Hematopoietic multipotent progenitor cell treated with erythropoietin and hydrocortisone succinate and interleukin-3 and kit ligand, for 15 days (in vitro differentiated cells): ENCODE measurements at regions not wholly inside any gene's neighbourhood (a gene's known extent, or its start where the extent isn't known, plus 50 kb on each side); places are given as distances from the start of the nearest gene placed in this dataset.

ENCODE experiments used
- DNase-seq: peaks from one replicate; pipeline ENCODE4 v3.0.0-alpha.2; 2015; ENCODE audit warnings: low spot score

DNA sequence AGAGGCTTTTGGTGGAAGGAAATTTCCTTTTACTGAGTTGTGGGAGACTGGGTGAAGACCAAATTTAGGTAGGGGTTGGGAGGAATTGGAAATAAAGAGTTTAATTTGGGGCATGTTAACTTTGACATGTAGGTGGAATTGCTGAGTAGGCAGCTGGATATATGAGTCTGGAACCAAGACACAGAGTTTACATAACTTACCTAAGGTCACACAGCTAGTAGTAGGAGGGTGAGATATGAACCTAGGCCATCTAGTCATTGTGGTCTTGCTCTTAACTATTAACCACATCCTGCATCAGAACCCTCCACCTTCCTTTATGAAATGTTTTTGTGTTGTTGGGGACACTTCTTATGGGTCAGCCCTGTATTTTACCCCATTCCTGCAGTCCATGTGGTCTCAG, 113.1 kb downstream of the ICOS start:
- no peak for DNase-seq

DNA sequence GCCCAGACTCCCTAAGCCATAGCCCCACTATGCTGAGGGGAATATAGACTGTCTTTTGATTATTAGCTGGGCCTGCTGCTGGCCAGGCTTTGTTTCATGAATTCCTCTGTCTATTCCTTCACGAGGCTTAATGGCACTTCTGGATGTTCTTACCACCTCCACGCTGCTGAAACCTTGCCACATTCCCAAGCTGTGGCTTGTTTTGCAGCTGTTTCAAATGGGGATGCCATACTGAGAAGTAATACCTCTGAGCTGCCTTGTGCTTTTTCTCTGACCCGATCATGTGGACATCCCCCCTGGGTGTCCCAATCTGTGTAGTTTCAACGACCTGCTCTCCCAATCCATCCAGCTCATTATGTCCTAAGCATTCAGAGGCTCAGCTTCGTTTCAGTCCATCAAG, 114.1 kb downstream of the ICOS start:
- DNase-seq = no peak

DNA sequence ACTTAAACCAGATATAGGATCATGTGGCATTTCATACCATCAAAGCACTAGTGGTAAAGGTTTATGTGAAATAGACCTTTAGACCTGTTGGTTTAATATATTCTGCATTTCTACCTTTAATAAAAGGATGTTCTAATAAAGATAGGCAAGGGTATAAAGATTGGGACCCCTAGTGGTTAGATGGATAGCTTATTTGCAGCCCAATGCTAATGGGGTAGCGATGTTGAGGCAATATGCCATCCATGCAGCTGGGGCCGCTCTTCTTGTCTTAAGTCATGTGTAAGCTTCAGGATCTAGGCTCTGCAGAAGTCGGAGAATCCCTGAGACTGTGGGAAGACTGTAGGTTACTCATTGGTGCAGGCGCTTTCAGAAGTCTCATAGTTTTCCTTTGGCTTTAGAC, 114.9 kb downstream of the ICOS start:
- DNase-seq = no peak

DNA sequence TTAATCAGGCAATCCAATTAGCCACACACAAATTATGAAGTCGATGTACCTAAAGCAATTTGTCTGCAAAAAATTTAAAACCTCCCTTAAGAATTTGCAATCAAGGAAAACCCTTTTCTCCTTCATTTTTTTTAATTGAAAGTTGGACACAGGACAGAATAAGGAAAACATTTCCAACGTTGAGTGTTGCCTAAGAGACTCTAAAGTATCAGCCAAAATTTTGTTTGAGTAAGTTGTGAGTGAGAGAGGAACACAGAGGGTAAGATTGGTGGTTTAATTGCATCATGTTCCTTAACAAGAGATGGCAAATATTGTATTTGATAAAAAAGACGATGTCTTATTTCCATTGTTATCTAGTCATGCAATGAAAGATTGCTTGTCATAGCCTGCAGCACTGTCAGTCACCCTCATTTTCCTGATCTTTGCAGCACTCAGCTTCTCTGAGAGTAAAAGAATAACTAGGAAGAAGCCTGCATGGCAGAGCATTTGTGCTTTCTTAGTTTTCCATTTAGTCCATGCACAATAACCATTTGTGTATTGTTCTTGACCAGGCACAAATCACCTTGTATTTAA, 115.5 kb downstream of the ICOS start:
- no peak for DNase-seq

DNA sequence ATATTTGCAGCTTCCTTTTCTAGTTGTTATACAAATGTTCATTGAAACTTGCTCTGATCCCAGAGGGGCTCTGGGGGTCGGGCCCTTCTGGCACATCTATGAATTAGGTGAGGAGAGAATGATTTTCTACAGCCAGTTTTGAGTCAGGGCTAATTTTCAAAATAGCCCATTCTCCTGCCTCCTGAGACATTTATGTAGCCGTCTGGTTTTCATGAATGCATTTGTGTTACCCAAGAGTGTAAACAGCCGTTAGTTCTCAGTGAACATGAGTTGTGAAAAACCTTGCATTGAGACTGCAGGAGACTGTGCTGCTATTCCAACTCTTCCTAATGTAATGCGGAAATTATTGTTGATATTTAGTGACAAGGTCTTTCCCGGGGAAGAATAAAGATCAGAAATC, 122.5 kb downstream of the ICOS start:
- no peak for DNase-seq

DNA sequence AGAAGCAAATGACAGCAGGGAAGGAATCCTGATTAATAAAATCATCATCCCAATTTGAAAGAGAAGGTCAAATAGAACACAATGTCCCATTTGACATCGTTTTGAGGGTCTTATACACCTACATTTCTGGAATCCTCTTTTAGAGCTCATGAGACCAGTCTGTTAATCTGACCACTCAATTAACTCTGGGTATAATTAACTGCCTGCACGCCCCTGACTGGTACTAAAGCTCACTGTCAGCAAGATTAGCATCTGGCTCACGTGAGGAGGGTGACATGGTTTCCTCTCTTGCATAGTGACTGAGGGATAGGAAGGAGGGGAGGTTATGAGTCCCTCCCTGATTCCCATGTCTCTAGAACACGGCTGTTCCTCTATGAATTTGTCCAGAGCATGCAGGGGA, 124.3 kb downstream of the ICOS start:
- no peak for DNase-seq

DNA sequence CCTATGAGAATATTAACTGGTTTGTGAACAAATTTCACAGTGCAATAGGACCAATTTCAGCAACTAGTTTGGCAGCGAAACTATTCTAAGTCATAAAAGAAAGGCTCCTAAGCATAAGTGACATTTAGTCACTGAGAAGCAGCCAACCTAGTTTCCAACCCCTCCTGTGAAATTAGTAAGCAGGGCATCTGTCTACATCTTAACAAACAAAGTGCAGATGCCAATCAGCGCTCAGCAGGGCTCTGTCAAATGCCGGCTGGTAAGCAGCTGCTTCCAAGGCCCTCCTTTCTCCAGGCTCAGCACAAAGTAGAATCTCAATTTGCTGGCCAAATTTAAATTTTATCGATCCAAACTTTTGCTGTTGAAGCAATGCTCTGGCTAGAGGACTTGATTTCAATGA, 124.7 kb downstream of the ICOS start:
- no peak for DNase-seq

DNA sequence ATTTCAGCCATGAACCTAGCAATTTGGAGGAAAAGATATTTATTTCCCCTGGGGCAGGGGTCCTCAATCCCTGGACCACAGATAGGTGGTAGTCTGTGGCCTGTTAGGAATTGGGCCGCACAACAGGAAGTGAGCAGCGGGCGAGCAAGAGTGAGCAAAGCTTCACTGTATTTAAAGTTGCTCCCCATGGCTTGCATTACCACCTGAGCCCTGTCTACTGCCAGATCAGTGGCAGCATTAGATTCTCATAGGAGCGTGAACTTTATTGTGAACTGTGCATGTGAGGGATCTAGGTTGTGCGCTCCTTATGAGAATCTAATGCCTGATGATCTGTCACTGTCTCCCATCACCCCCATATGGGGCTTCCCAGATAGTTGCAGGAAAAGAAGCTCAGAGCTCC, 127.6 kb downstream of the ICOS start:
- no peak for DNase-seq

DNA sequence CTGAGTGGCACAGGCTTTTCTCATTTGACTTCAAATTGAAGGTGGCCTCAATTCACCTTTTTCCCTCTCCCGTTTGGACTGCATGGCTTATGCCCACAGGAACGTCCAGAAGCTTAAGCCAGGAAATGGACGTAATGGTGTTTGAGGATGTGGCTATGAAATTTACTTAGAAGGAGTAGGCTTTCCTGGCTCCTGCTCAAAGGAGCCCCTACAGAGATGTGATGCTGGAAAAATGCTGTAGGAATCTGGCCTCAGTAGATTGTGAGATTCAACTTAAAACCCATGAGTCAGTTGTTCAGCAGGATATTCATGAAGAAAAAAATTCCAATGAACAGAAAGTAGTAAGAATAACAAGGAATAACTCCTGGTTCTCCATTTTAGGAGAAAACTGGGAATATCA, 129.0 kb downstream of the ICOS start:
- DNase-seq = no peak

DNA sequence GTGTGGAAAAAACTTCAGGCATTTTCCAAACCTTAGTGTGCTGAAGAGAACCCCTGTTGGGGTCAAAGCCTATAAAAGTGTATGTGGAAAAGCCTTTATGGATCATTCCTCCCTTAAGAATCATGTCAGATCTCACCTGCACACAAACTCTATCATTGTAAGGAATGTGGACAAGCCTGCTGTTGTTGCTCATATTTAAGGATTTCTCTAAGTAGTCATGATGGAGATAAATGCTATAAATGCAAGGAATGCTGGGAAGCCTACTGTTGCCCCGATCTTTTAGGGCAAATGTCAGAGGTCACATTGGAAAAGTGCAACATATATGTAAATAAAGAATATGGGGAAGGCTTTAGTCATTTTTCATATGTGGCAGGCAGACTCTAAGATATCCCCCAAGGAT, 129.5 kb downstream of the ICOS start:
- DNase-seq = no peak

DNA sequence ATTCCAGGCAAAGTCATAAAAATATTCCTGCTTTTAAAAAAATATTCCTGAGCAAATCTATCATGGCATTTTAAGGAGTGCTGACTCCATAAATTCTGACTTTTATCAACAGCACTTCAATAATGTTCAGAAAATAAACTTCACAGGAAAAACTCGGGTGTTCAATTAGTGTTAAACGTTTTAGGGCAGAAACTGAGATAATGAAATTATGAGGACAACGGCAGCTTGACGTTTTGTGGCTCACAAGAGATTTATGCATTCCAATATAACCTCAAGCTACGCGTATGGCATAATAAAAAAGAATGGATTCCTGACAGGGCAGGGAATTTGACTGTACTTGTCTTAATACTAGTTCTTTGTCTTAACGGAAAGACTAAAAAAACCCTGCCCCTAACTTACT, 133.2 kb downstream of the ICOS start:
- no peak for DNase-seq

DNA sequence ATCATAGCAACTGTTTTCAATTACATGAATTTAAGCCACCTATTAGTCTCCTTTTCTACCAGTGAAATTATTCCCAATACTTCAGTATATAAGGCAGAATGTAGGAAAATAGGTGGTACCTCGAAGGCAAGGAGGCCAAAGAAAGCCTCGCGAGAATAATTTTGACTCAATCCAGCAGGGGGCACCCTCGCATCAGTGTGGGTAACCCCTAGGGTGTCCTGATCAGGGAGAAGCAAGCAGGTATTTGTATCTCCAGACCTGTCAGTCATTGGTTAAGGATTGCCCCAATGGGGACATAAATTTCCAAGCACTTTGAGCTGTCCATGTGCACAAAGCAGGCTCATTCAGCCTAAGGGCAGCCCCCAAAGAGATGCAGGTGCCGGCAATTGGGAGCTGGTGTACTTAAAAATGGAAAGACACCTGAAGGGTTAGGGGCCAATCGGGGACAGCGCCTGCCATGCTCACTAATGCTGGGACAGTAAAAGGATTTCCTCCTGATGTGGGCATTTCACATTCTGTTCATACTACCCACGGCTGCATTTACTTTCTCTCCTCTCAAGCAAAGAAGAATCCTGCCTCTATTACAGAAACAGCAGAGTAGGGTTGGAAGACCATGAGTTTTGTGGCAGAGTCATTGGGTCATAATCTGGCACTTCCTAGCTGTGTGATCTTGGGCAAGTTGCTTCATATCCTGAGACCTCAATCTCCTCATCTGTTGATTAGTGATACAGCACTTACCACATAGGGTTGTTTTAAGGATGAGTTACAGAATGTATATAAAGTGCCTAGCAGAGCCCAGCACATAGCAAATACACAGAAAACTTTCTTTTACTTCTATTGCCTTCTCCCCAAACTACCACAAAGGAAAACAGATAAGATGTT, 136.1 kb downstream of the ICOS start:
- peak; percentile 10 for DNase-seq

DNA sequence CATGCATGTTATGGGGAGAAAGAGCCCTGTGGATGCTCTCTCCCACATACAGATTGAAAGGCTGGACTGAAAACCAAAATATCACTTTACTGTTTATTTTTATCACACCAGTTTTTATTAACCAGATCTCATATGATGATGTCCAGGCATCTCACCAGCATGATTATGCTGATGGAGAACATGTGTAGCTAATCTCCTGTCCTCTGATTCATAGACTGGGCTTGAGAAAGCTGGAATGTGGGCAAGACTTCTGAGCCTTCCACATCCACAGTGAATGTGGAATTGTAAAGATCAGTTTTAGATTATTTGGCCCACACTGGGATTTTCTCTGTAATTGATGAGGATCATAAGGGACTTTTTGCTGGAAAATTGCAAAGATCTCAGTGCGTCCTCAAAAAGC, 137.9 kb downstream of the ICOS start:
- no peak for DNase-seq

DNA sequence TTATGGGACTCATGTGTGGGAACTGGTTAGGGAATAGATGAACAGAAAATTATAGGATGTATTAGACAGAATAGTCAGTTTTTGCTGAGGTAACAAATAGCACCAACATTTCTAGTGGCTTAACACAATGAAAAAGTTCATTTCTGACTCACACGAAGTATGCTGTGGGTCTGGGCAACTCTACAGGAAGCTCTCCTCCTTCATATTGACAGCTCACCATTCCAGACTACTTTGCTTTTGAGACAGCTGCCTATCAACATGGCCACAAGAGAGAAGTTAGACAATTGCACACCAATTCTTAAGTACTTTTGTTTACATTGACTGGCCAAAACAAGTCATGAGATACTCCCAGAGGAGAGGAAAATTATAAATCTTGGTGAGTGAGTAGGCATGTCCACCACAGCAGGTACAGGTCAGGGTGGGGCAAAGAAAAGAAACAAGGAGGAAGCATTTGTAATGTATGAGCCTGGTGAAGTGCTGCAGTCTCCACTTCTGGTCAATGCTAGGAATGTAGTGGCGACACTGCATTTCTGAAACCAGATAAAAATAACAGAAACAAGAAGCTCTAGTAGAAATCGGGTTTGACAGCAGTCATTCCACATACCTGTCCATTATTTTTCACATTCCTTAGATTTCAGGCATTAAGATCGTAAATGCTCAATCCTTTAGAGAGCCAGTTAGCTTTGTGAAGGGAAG, 141.6 kb downstream of the ICOS start:
- no peak for DNase-seq

DNA sequence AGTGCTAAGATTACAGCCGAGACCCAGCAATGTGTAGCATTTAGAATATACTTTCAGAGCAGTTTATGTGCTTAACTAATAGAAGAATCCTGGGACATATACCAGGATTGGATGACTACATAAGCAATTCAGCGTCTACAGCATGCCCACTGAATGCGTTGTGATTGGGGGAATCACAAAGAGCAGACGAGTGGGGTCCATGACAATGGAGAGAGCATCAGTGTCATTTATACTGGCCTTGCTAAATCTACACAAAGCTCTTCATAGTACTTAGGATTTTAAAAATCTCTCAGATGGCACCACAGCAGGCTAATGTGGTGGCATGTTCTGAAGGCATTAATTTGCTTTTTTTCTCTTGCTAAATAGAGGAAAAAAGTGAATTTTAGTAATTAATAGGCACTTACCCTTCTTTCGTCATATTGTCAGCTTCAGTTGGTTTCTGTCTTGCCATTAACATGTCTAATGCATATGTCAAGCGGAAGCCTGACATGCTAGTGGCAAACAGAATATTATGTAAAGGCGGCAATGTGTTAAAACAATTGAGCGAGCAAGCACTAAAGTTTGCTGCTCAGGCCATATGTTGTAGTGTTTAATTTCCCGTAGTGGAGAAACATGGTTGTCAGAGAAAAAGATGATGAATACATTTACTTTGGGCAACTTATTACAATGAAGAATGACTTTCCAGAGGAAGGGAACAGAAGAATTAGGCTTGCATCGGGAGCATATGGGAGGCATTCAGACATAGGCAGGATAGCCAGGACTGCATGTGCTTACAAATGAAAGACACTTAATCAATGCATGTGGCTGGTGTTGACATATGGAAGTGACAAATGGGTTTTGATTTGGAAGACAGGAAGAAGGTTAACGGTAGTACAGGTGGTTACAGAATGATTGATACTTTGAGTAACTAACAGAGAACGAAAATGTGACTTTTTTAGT, 145.2 kb downstream of the ICOS start:
- no peak for DNase-seq

DNA sequence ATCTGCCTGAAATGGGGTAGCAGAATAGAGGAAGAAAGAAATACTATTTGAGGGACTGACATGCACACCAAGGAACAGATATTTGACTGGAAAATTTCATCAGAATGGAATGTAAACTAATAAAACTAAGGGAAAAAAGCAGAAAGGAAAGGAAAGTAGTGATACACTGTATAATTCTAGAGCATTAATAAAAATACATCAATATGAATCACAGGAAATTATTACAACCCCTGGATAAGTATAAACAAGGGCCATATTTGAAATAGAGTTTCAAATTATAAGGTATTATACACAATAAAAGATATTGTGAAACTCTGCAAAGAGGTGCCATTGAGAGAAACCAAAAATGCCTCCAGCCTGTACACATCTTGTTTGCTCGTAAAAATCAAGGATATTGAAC, 149.6 kb downstream of the ICOS start:
- no peak for DNase-seq

DNA sequence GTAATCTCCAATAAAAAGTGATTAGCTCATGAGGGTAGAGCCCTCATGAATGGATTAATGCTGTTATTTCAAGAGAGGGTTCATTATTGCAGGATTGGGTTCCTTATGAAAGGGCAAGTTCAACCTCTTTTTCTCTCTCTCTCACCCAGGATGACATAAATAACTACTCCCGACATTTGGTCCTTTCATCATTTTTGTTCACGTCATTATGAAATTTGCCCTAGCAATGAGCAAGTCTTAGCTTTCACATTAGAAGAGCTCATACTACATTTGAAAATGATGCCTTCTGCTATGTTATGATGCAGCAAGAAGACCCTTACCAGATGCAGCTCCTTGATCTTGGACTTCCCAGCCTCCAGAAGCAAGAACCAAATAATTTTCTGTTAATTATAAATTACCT, 152.5 kb downstream of the ICOS start:
- no peak for DNase-seq

DNA sequence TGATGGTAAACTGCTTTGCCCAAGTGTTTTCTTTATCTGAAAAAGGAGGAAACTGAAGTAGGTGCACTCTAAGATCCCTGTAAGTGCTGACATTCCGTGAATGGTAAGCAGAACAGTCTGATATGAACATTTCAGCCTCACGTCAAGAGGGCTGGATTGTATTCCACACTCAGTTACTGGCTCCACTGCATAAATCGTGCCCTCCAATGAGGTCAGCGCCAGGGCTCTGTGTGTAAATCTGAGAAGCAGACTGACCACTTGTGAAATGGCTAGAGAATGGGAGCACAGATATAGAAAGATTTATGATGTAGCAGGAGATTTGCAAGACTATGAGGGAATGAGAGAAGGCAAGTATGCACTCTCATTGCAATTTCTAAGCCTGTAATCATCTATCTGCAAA, 153.0 kb downstream of the ICOS start:
- no peak for DNase-seq

DNA sequence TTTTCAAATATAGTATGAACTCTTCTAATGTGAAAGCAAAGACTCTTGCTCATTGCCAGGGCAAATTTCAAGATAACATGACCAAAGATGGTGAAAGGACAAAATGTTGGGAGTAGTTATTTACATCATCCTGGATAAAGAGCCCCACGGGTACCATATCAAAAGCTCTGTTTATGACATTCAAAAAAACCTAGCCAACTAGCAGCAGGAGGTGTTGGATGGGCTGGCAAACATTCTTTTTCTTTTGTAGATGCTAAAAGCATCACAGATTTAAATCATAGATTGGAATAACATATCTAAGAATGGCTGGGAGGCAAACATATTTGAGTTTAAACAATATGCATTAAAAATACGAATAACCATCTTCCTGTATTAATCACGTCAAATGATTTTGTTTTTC, 153.5 kb downstream of the ICOS start:
- DNase-seq = no peak

DNA sequence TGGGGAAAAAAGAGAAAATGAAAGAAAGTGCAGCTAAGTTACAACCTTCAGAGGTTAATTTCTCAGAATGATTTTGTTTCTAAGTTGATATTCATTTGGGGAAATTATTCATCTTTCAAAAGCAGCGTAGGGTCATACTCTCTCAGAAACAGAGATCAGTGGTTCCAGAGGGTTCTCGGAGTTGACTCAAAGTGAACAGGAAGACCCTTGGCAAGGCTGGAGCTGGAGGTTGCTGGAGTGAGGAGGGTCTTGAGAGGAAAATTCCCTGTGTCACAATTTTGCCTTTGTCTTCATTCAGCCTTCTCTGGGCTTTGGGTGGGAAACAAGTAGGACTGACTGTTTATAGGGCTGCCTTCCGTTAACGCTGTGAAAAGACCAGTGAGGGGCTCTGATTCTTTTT, 168.2 kb downstream of the ICOS start:
- DNase-seq = no peak

DNA sequence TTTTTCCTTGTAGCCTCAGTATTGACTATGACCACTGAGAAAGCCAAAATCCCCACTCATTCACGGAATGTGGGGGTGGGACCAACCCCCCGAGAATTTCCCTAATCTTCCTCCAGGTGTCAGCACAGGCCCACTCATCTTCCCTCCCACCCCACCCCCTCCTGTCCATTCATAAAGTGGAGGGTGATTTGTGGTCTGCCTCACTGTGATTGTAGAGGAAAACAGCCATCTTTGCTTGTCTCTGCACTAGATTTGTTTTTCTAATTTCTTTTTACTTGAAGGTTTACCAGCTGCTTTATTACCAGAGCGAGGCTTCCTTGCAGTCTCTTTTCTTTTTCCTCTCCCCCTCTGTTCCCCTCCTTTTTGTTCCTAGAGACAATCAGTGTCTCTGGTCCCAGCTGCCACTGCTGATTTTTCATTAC, 171.8 kb downstream of the ICOS start:
- DNase-seq = no peak

DNA sequence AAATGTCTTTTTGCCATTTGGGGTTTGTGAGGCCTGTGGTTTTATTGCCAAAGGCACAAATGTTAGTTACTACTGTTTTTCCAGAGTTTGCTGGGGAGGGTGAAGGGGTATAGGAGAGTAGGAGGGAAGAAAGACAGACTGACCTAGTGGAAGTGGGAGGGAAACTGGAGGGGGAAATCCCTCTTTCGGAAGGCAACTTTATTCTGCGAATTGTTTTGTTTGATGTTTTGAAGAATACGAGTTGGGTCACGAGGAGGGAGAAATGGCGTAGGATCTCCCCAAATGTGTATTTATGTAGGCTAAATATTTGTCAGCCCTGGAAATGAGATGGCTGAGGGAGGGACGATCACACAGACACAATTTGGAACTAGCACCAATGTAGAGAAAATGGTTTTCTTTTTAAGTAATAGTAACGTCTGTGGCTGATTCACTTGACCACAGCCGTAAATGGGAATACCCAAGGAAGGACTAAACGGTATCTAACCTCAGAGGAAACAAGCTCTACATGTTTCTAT, 172.3 kb downstream of the ICOS start:
- no peak for DNase-seq
